H1 (cell line): ENCODE measurements at regions not wholly inside any gene's neighbourhood (a gene's known extent, or its start where the extent isn't known, plus 50 kb on each side); places are given as distances from the start of the nearest gene placed in this dataset.

ENCODE experiments used
- HDAC6 ChIP-seq: IDR thresholded peaks from one replicate; pipeline ENCODE4 v1.7.1; 2012; ENCODE audit warnings: low read depth, mild to moderate bottlenecking, inconsistent platforms, low read length, moderate library complexity
- MAFK ChIP-seq: IDR thresholded peaks from 2 replicates; pipeline ENCODE4 v1.6.1; 2012; ENCODE audit warnings: low read depth, mild to moderate bottlenecking, improper control_type of control experiment, low read length
- SAP30 ChIP-seq: fragments of 300-600 bp; sonication (generic); IDR thresholded peaks from 2 replicates; pipeline ENCODE4 v1.7.1; 2012; ENCODE audit warnings: low read length, moderate library complexity, mild to moderate bottlenecking, inconsistent platforms; ENCODE audit not compliant: insufficient read depth, insufficient replicate concordance
- ZNF274 ChIP-seq: IDR thresholded peaks from 2 replicates; pipeline ENCODE4 v1.7.0; 2012; ENCODE audit warnings: low read length, borderline replicate concordance; ENCODE audit errors: extremely low read depth

GRCh38 chr2:239587311-239587731 is 186.5 kb upstream of the HDAC4 start (continued):
- no peak for TF ChIP-seq SAP30
- no peak for TF ChIP-seq HDAC6
- TF ChIP-seq ZNF274: no peak
- TF ChIP-seq MAFK: no peak
